ENCODE measurements at regions not wholly inside any gene's neighbourhood (a gene's known extent, or its start where the extent isn't known, plus 50 kb on each side); places are given as distances from the start of the nearest gene placed in this dataset.
"Not testable (repeated sequence)": the region's sequence is repeated elsewhere in the genome, so short reads cannot be mapped to it uniquely, and the experiment has no call there.

DNA sequence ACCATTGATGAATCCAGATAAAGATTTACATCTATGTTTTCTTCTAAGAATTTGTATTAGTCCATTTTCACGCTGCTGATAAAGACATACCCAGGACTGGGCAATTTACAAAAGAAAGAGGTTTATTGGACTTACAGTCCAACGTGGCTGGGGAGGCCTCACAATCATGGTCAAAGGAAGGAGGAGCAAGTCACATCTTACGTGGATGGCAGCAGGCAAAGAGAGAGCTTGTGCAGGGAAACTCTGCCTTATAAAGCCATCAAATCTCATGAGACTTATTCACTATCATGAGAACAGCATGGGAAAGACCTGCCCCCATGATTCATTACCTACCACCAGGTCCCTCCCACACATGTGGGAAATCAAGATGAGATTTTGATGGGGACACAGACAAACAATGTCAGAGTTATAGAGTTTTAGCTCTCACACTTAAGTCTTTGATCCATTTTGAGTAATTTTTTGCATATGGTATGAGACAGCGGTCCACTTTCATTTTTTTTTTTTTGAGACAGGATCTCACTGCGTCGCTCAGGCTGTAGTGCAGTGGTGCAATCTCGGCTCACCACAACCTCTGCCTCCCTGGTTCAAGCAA is 53.5 kb upstream of the JADE2 start:
- not testable (repeated sequence) for DNase-seq

DNA sequence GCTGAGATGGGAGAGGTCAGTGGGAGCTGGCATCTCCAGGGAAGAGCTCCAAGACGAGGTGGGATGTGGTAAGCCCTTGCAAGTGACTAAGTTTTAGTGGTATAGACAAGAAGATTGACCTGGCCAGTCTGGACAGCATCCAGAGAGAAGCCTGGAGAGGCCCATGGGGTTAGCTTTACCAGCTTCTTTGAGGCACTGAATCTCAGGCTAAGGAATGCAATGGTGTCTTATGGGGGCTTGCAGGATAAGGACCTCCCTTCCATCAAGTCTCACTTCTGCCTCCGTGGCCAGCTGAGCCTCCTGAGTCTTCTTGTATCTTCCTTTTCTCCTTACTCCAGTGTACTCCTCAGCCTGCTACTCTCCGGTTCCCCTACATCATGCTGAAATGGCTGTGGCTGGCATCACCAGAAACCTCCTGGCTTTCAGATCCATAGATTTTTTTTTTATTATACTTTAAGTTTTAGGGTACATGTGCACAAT is 56.5 kb upstream of the JADE2 start:
- no peak for DNase-seq

DNA sequence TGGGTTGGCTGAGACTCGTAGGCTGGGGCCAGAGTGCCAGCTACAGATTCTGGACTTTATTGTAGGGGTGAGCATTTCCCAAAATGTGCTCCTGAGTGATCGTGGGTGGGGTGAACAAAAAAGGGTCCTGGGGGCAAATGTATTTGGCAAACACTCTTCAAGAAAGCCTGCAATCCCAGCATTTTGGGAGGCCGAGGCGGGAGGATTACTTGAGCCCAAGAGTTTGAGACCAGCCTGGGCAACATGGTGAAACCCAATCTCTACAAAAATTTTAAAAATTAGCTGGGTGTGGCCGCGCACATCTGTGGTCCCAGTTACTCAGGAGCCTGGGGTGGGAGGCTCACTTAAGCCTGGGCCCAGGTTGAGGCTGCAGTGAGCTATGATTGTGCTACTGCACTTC is 55.5 kb upstream of the CDKN2AIPNL start:
- DNase-seq = no peak

DNA sequence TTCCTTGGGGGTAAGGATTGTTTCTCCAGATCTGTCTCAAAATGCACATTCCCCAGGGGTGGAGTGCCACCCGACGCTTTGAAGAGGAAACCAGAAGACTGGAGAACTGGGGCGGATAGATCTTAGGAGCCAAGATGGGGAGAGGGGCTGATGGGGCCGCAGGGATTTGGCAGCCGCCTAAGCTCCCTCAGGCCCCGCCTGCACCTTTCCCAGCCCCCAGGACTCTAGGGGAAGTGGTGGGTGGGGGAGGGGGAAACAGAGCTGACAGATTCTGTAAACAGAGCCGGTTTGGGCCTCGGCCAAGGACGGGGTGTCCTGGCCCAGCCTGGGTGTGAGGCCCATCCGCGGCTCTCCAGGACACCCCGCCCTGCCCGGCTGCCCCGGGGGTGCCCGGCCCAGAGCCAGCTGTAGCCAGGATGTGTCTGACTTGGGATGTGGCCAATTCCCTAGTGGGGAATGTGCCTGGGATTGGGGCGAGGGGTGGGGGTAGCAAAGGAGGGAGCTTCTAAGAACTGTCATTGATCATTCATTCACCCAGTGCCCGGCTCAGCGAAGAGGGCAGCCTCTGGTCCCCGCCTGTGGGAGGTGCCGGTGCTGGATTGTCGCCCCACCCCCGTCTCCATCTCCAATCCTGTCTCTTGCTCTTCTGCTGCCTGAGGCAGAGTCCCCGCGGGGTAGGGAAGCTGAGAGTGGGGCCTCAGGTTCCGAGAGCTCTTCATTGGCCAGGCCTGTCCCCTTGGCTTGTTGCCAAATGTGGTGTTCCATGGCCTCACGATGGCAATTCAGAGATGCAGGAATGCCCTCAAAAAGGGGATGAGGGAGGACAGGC is 54.8 kb upstream of the CDKN2AIPNL start:
- DNase-seq = peak; percentile 97

DNA sequence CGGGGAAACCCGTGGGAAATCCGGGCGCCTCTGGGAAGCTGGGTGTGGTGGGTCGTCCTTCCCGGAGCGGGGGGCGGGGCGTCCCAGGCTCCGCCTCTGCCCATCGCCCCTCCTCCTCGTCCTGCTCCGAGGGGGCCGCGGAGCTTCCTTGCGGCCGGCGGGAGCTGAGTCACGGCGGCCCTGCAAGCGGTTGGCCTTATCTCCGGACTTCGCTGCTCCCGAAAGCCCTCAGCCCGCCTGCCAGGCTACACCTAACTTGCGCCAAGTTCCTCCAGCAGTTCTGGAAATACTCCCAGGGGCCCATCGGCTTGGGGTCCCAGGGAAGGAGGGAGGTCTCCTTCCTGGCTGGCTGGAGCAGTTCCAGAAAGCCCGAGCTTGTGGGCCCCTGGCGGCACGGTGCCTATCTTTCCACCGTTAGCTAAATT is 54.1 kb upstream of the CDKN2AIPNL start:
- DNase-seq = peak; percentile 94

DNA sequence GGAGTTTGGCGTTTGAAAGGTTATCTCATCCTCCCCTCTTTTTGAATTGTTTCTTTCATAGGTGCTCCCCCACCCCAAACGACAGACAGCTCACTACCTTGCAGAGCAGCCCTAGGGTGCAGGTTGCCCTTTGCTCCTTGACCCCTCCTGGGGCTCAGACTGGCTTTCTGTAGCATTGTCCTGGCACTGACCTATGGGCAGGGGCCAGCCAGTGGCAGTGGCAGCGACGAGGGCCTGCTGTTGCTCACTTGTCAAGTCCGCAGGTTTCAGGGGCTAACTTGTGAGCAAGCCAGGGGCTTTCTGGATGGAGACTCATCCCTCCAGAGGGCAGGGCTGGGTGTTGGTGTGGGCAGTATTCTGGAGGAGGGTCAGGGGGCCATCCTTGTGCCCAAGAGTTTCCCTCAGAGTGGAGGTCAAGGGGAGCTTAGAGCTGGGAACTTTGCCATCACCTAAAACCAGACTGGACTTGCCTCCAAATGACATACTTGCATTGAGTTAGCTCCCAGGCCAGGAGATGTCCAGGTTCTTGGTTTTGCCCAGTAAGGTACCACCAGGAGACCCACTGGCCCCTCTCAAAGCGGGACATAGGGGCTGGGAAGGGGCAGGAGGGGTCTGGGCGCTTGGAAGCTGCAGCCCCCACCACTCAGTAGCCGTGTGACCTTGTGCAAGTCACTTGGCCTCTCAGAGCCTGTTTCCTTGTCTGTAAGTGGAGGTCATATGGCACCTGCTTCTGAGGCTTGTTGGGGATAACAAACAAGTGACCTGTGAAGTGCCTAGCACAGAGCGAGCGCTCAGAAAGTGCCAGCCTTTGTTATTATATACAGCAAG is 53.5 kb upstream of the CDKN2AIPNL start:
- no peak for DNase-seq

DNA sequence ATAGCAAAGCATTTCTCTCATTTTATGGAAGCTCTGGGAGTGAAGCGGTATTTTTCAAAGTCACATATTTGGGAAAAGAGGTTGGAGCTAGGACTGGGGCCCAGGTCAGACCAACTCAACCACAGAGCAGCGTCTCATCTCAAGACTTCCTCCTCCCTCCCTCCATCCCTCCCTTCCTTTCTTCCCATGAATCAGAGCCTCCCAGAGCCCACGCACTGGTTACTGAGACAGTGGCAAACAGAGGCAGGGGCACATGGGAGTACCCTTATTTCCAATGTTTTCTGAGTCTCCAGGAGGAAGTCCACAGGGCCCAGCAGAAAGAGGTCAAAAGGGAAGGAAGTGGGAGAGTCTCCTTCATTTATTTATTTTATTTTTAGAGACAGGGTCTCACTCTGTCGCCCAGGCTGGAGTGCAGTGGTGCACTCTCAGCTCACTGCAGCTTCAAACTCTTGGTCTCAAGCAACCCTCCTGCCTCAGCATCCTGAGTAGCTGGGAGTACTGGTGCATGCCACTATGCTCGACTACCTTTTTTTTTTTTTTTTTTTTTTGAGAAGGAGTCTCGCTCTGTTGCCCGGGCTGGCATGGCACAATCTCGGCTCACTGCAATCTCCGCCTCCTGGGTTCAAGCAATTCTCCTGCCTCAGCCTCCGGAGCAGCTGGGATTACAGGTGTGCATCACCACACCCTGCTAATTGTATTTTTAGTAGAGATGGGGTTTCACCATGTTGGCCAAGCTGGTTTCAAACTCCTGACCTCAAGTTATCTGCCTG is 52.5 kb upstream of the CDKN2AIPNL start:
- no peak for DNase-seq

DNA sequence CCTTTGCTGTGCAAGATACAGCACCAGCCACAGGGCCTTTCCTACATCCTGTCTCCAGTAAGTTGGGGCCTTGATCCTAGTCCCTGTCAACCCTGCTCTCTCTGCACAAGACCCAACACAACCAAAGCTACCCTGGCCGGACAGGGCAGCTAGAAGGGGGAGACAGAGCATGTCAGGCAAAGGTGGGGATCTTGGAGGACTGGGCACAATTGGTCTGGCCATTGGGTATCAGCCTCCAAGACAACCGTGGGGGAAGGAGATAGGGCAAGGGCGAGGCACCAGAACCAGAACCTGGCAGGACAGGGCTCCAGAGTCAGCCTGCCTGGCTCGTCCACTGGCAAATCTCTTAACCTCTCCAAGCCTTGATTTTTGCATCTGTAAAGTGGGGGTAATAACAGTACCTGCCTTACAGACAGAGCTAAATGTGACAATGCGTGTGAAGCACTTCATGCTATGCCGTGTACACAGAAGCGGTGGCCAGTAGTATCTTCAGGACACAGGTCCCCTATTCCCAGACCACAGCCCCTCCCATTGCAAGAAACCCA is 51.6 kb upstream of the CDKN2AIPNL start:
- DNase-seq = no peak

DNA sequence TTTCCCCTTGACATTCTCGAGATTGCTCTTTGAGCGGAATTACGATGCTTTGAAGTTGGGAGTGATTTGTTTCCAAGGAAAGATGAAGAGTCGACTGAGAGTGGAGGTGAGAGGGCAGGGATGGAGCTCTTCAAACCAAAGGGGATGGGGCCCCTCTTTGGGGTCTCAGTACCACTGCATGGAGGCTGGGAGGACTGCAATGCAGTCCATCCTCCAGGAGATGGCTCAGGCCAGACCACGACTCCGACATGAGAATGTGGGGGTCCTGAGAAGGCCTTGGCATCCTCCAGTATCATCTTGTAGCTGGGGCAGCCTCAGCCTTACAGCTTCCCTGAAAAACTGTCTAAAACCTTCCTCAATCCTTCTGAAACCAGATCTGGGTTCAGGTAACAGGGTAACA is 51.1 kb upstream of the CDKN2AIPNL start:
- no peak for DNase-seq

DNA sequence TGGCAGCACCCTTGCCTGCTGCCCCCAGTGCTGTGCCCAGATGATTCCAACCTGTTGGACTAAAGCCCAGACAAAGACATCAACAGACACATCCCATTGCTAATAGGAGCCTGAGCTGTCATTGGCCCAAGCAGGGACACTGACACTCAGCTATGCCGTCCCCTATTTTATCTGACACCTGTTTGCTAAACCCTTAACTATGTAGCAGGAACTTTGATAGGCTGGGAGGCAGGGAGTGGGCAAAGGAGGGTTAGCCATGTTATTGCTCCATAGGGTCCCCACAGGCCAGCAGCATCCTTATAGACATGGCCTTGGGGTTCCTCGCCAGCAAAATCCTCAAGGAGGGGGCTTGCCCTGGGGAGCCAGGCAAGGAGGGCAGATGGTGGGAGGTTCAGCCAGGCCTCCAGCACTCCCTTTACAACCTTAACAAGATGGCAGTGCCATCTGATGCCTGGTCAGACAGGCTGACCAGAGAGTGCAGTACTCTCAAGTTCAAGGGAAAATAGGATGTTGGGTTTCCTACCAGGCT is 50.4 kb upstream of the CDKN2AIPNL start:
- DNase-seq = no peak

All from DMS53 (cell line).